ENCODE measurements at regions not wholly inside any gene's neighbourhood (a gene's known extent, or its start where the extent isn't known, plus 50 kb on each side); places are given as distances from the start of the nearest gene placed in this dataset.

GRCh38 chr2:136375017-136375901 is 257.3 kb upstream of the CXCR4 start:
- DNase-seq (ENCODE audit: low read depth): no peak

- no peak for DNase-seq (ENCODE audit: low read depth)
These were observed 255.9 kb upstream of the CXCR4 start for GRCh38 chr2:136373841-136374240.

- DNase-seq (ENCODE audit: low read depth): no peak
These were observed 255.1 kb upstream of the CXCR4 start for GRCh38 chr2:136373029-136373428.

- no peak for DNase-seq (ENCODE audit: low read depth)
These were observed 246.0 kb upstream of the CXCR4 start for GRCh38 chr2:136363900-136364299.

- DNase-seq (ENCODE audit: low read depth): no peak
These were observed 245.5 kb upstream of the CXCR4 start for GRCh38 chr2:136363470-136363869.

- no peak for DNase-seq (ENCODE audit: low read depth)
These were observed 244.9 kb upstream of the CXCR4 start for GRCh38 chr2:136362676-136363390.

- DNase-seq (ENCODE audit: low read depth): no peak
These were observed 243.6 kb upstream of the CXCR4 start for GRCh38 chr2:136361521-136361920.

- no peak for DNase-seq (ENCODE audit: low read depth)
These were observed 242.8 kb upstream of the CXCR4 start for GRCh38 chr2:136360790-136361189.

GRCh38 chr2:136359121-136359965 is 241.4 kb upstream of the CXCR4 start:
- no peak for DNase-seq (ENCODE audit: low read depth)

- no peak for DNase-seq (ENCODE audit: low read depth)
These were observed 240.6 kb upstream of the CXCR4 start for GRCh38 chr2:136358576-136358975.

- DNase-seq (ENCODE audit: low read depth): no peak
These were observed 239.0 kb upstream of the CXCR4 start for GRCh38 chr2:136357007-136357380.

- DNase-seq (ENCODE audit: low read depth): no peak
These were observed 238.4 kb upstream of the CXCR4 start for GRCh38 chr2:136356125-136357006.

GRCh38 chr2:136351684-136352083 is 233.7 kb upstream of the CXCR4 start:
- no peak for DNase-seq (ENCODE audit: low read depth)

- DNase-seq (ENCODE audit: low read depth): no peak
These were observed 230.0 kb upstream of the CXCR4 start for GRCh38 chr2:136347981-136348380.

- DNase-seq (ENCODE audit: low read depth): no peak
These were observed 226.4 kb upstream of the CXCR4 start for GRCh38 chr2:136344339-136344738.

- no peak for DNase-seq (ENCODE audit: low read depth)
These were observed 224.2 kb upstream of the CXCR4 start for GRCh38 chr2:136342138-136342537.

GRCh38 chr2:136334967-136335366 is 217.0 kb upstream of the CXCR4 start:
- no peak for DNase-seq (ENCODE audit: low read depth)

- no peak for DNase-seq (ENCODE audit: low read depth)
These were observed 214.6 kb upstream of the CXCR4 start for GRCh38 chr2:136332436-136333095.

- DNase-seq (ENCODE audit: low read depth): no peak
These were observed 213.3 kb upstream of the CXCR4 start for GRCh38 chr2:136331226-136331625.

GRCh38 chr2:136328207-136328795 is 210.4 kb upstream of the CXCR4 start:
- DNase-seq (ENCODE audit: low read depth): no peak

All from RPMI7951 (cell line).